Liver (tissue), 8 donors: ENCODE measurements at regions not wholly inside any gene's neighbourhood (a gene's known extent, or its start where the extent isn't known, plus 50 kb on each side); places are given as distances from the start of the nearest gene placed in this dataset.

Source experiments
- DNase-seq: peaks from one replicate; pipeline ENCODE4 v3.0.0-alpha.2; 2017; ENCODE audit warnings: low spot score
- H3K27ac ChIP-seq, 2 donors: one replicate each; pipeline ENCODE4 v1.7.0; 2013; ENCODE audit warnings: inconsistent platforms in 2 of 2, low read length in 2 of 2, control low read depth in 1 of 2, low read depth in 1 of 2, mild to moderate bottlenecking in 1 of 2
- H3K27me3 ChIP-seq, 4 donors: one replicate each; pipeline versions ENCODE4 v1.6.1 to v1.7.0; 2013; ENCODE audit warnings: low read length in 3 of 4, inconsistent platforms in 1 of 4, mild to moderate bottlenecking in 1 of 4, moderate library complexity in 1 of 4; ENCODE audit not compliant: control insufficient read depth in 4 of 4, insufficient read depth in 4 of 4
- H3K36me3 ChIP-seq, 4 donors: one replicate each; pipeline versions ENCODE4 v1.6.1 to v1.7.0; 2013; ENCODE audit warnings: low read length in 3 of 4, mild to moderate bottlenecking in 3 of 4, low read depth in 1 of 4, moderate library complexity in 1 of 4; ENCODE audit not compliant: control insufficient read depth in 4 of 4, insufficient read depth in 3 of 4
- H3K4me1 ChIP-seq, 4 donors: one replicate each; pipeline versions ENCODE4 v1.6.1 to v1.7.0; 2013; ENCODE audit warnings: low read length in 3 of 4, mild to moderate bottlenecking in 3 of 4, moderate library complexity in 1 of 4; ENCODE audit not compliant: control insufficient read depth in 4 of 4, insufficient read depth in 4 of 4
- H3K4me3 ChIP-seq, 3 donors: one replicate each; pipeline versions ENCODE4 v1.6.1 to v1.7.0; 2013; ENCODE audit warnings: low read length in 3 of 3, control low read depth in 1 of 3, low read depth in 1 of 3, mild to moderate bottlenecking in 1 of 3
- H3K9ac ChIP-seq, 2 donors: one replicate each; pipeline ENCODE4 v1.7.0; 2013; ENCODE audit warnings: low read length in 2 of 2, mild to moderate bottlenecking in 2 of 2, moderate library complexity in 2 of 2, control low read depth in 1 of 2, low read depth in 1 of 2
- H3K9me3 ChIP-seq, 4 donors: one replicate each; pipeline versions ENCODE4 v1.6.1 to v1.7.0; 2013; ENCODE audit warnings: low read length in 3 of 4; ENCODE audit not compliant: control insufficient read depth in 4 of 4
- HNF4A ChIP-seq, 2 donors: conservative IDR thresholded peaks; 2 replicates each; pipeline ENCODE4 v1.6.1; 2016; ENCODE audit warnings: antibody characterized with exemption in 2 of 2, mild to moderate bottlenecking in 2 of 2
- HNF4G ChIP-seq: IDR thresholded peaks from 2 replicates; pipeline ENCODE4 v1.6.1; 2016; ENCODE audit warnings: antibody characterized with exemption
- JUND ChIP-seq, 2 donors: IDR thresholded peaks; 2 replicates each; pipeline ENCODE4 v1.6.1; 2016; ENCODE audit warnings: antibody characterized with exemption in 2 of 2
- SP1 ChIP-seq: IDR thresholded peaks from 2 replicates; pipeline ENCODE4 v1.6.1; 2018; ENCODE audit warnings: antibody characterized with exemption, mild to moderate bottlenecking
- TAF1 ChIP-seq: conservative IDR thresholded peaks from 2 replicates; pipeline ENCODE4 v1.6.1; 2016; ENCODE audit warnings: antibody characterized with exemption, mild to moderate bottlenecking
- WGBS: extraction: QIAGEN DNeasy Blood & Tissue Kit; methylation state at CpG from one replicate; pipeline ENCODE4 v1.1.7; 2013; 5-methylcytosine and 5-hydroxymethylcytosine counted together
- TF ChIP-seq, protein P1 (sequence below): fragments of 150-350 bp; IDR thresholded peaks from 2 replicates; pipeline ENCODE4 v1.5.1; 2017; ENCODE audit warnings: improper control_type of control experiment, low read depth, low read length; ENCODE audit not compliant: missing input control
- TF ChIP-seq, protein P2 (sequence below): IDR thresholded peaks from 2 replicates; pipeline ENCODE4 v1.6.1; 2016; ENCODE audit warnings: antibody characterized with exemption
- TF ChIP-seq, protein P3 (sequence below): IDR thresholded peaks from 2 replicates; pipeline ENCODE4 v1.6.1; 2016; ENCODE audit warnings: antibody characterized with exemption
- TF ChIP-seq, protein P4 (sequence below): IDR thresholded peaks from 2 replicates; pipeline ENCODE4 v1.6.1; 2016; ENCODE audit warnings: antibody characterized with exemption
- donor health status: healthy.
- donor health status: healthy.
- donor health status: healthy.
- donor health status: healthy.
- donor health status: healthy.

DNA sequence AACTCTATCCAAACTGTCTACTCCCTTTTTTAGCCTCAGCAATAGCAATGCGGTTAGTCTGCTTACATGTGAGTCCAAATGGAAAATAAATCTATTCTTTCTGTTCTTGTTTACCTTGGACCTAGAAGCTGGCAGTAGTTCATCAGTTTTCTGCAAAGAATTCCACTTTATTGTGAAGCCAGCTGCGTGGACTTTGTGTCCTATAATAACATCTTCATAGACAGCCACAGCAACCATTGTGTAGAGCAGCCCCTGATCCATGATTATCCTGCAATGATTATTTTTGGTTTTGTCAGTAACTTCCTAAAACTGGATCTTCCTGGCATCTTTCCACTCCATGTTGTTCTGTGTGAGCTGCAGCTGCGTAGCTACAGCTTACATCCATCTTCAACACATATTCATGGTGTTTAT lies 408.7 kb downstream of the NUF2 start:
- Histone ChIP-seq H3K9ac (no peak overlapping the region), H3K4me3 (no peak overlapping the region), H3K9me3 (no peaks in the 10 kb centered on the region), H3K27me3 (peaks cover 0 to 5% (median 0%) of the 10 kb centered on the region in 4 donors), H3K36me3 (no peaks in the 10 kb centered on the region), H3K4me1 (no peaks in the 10 kb centered on the region), H3K27ac (no peak overlapping the region)
- 56% methylated on average over 3 of the region's 3 CpGs for WGBS
- TF ChIP-seq, protein P1, sequence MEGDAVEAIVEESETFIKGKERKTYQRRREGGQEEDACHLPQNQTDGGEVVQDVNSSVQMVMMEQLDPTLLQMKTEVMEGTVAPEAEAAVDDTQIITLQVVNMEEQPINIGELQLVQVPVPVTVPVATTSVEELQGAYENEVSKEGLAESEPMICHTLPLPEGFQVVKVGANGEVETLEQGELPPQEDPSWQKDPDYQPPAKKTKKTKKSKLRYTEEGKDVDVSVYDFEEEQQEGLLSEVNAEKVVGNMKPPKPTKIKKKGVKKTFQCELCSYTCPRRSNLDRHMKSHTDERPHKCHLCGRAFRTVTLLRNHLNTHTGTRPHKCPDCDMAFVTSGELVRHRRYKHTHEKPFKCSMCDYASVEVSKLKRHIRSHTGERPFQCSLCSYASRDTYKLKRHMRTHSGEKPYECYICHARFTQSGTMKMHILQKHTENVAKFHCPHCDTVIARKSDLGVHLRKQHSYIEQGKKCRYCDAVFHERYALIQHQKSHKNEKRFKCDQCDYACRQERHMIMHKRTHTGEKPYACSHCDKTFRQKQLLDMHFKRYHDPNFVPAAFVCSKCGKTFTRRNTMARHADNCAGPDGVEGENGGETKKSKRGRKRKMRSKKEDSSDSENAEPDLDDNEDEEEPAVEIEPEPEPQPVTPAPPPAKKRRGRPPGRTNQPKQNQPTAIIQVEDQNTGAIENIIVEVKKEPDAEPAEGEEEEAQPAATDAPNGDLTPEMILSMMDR: no peak
- TF ChIP-seq, protein P2, sequence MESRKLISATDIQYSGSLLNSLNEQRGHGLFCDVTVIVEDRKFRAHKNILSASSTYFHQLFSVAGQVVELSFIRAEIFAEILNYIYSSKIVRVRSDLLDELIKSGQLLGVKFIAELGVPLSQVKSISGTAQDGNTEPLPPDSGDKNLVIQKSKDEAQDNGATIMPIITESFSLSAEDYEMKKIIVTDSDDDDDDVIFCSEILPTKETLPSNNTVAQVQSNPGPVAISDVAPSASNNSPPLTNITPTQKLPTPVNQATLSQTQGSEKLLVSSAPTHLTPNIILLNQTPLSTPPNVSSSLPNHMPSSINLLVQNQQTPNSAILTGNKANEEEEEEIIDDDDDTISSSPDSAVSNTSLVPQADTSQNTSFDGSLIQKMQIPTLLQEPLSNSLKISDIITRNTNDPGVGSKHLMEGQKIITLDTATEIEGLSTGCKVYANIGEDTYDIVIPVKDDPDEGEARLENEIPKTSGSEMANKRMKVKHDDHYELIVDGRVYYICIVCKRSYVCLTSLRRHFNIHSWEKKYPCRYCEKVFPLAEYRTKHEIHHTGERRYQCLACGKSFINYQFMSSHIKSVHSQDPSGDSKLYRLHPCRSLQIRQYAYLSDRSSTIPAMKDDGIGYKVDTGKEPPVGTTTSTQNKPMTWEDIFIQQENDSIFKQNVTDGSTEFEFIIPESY: no peak
- no peak for DNase-seq

DNA sequence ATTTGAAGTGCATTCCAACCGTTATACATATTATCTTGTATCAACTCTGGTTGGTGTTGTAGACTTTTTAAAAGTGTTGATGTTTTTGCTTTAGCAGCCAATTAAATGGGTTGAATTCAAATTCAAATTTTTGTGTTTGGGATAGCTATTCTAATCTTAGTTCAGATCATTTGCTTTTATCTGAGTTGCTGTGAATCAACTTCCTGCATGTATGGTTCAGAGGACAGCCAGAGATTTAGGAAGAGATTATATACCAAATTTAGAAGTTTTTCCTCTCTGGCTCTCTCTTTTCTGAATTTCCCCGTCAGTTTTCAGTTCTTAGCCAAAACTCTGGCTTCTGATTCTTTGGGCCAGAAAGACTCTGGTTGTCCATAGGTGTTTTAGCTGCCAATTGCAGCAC lies 415.5 kb downstream of the NUF2 start:
- no peaks in the 10 kb centered on the region for H3K4me1 ChIP-seq
- no peaks in the 10 kb centered on the region for H3K27me3 ChIP-seq
- H3K4me3 ChIP-seq: no peak overlapping the region
- DNase-seq: no peak
- WGBS: 51% methylated on average over 2 of the region's 2 CpGs
- no peaks in the 10 kb centered on the region for H3K36me3 ChIP-seq
- no peaks in the 10 kb centered on the region for H3K9me3 ChIP-seq
- no peak overlapping the region for H3K27ac ChIP-seq
- no peak for TF ChIP-seq JUND (IDR thresholded peaks at IDR 0.05)
- TF ChIP-seq HNF4G: no peak
- TF ChIP-seq, protein P3, sequence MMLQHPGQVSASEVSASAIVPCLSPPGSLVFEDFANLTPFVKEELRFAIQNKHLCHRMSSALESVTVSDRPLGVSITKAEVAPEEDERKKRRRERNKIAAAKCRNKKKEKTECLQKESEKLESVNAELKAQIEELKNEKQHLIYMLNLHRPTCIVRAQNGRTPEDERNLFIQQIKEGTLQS: no peak
- TF ChIP-seq TAF1: no peak
- TF ChIP-seq, protein P4, sequence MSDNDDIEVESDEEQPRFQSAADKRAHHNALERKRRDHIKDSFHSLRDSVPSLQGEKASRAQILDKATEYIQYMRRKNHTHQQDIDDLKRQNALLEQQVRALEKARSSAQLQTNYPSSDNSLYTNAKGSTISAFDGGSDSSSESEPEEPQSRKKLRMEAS: no peak
- TF ChIP-seq HNF4A (conservative IDR thresholded peaks at IDR 0.05): no peak
- H3K9ac ChIP-seq: no peak overlapping the region

DNA sequence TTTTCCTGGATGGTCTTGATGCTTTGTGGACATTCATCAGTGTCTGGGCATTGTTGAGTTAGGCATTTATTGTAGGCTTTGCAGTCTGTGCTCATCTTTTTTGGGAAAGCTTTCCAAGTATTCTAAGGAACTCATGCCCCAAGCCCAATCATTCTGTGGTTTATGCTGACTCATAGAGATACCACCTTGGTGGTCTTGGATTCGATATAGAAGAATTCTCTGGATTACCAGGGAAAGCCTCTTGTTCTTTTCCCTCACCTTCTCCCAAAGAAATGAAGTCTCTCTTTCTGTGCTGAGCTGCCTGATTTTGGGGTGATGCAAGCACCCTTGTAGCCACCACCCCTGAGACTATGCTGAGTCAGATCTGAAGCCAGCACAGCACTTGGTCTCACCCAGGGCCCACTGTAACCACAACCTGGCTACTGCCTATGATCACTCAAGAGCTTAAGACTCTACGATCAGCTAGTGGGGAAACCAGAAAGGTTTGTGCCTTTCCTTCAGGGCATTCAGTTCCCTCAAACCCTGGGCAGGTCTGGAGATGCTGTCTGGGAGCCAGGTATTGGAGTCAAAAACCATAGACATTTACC lies 422.6 kb downstream of the NUF2 start:
- H3K27ac ChIP-seq: no peak overlapping the region
- WGBS: 80% methylated on average over 2 of the region's 2 CpGs
- no peak overlapping the region for H3K4me3 ChIP-seq
- H3K36me3 ChIP-seq: no peaks in the 10 kb centered on the region
- TF ChIP-seq SP1 (no peak), HNF4G (no peak)
- TF ChIP-seq, protein P3: no peak
- no peak for DNase-seq
- H3K27me3 ChIP-seq: no peaks in the 10 kb centered on the region
- H3K9me3 ChIP-seq: peaks cover 1 to 11% (median 2%) of the 10 kb centered on the region in 4 donors
- no peaks in the 10 kb centered on the region for H3K4me1 ChIP-seq
- no peak overlapping the region for H3K9ac ChIP-seq
